NCI-H2029 treated with DMSO at 0.1 percent for 48 hours (cell line): ENCODE measurements at regions not wholly inside any gene's neighbourhood (a gene's known extent, or its start where the extent isn't known, plus 50 kb on each side); places are given as distances from the start of the nearest gene placed in this dataset.

Experiments
- DNase-seq: peaks from one replicate; lab custom pipeline; 2025; lab: John Stamatoyannopoulos, UW

GRCh38 chr1:201709564-201710295 lies 119.2 kb upstream of the IPO9 start:
- no peak for DNase-seq

GRCh38 chr1:201710632-201711597 lies 118.0 kb upstream of the IPO9 start:
- no peak for DNase-seq

- no peak for DNase-seq
These were observed 117.1 kb upstream of the IPO9 start for GRCh38 chr1:201711811-201712210.

- DNase-seq: no peak
These were observed 116.4 kb upstream of the IPO9 start for GRCh38 chr1:201712387-201713085.

GRCh38 chr1:201713086-201713810 lies 115.7 kb upstream of the IPO9 start:
- DNase-seq: no peak

GRCh38 chr1:201714542-201715329 lies 114.2 kb upstream of the IPO9 start:
- no peak for DNase-seq

GRCh38 chr1:201715351-201715750 lies 113.6 kb upstream of the IPO9 start:
- no peak for DNase-seq

- DNase-seq: no peak
These were observed 112.9 kb upstream of the IPO9 start for GRCh38 chr1:201715801-201716741.

- no peak for DNase-seq
These were observed 112.2 kb upstream of the IPO9 start for GRCh38 chr1:201716742-201717135.

GRCh38 chr1:201717286-201717685 lies 111.7 kb upstream of the IPO9 start:
- no peak for DNase-seq

GRCh38 chr1:201718346-201719202 lies 110.4 kb upstream of the IPO9 start:
- no peak for DNase-seq

GRCh38 chr1:201719812-201720521 lies 109.0 kb upstream of the IPO9 start:
- DNase-seq: no peak

GRCh38 chr1:201720522-201720844 lies 108.5 kb upstream of the IPO9 start:
- no peak for DNase-seq

- DNase-seq: no peak
These were observed 107.6 kb upstream of the IPO9 start for GRCh38 chr1:201721082-201722049.

- no peak for DNase-seq
These were observed 104.8 kb upstream of the IPO9 start for GRCh38 chr1:201724039-201724765.

GRCh38 chr1:201724766-201725118 lies 104.2 kb upstream of the IPO9 start:
- DNase-seq: no peak

GRCh38 chr1:201726700-201727099 lies 102.3 kb upstream of the IPO9 start:
- DNase-seq: no peak
